B cell (primary cell): ENCODE measurements at regions not wholly inside any gene's neighbourhood (a gene's known extent, or its start where the extent isn't known, plus 50 kb on each side); places are given as distances from the start of the nearest gene placed in this dataset.
A peak's percentile ranks its signal among the peaks of the same experiment; 100 is the strongest.

Source experiments
- ATAC-seq: fragments of 200-7000 bp; cut with Tn5 transposase; one replicate; pipeline ENCODE4 v1.10.0; 2021; ENCODE audit warnings: low read depth, mild to moderate bottlenecking, moderate number of reproducible peaks, moderate library complexity
- CTCF ChIA-PET: fragments of 350-600 bp; sonication (Branson Sonifier 250); formaldehyde crosslinking; loops from one replicate; lab custom pipeline; 2021; ENCODE audit warnings: antibody characterized with exemption, inconsistent platforms; lab: Charles Lee
- POLR2A ChIA-PET: fragments of 350-600 bp; sonication (Branson Sonifier 250); formaldehyde crosslinking; loops from one replicate; lab custom pipeline; 2021; ENCODE audit warnings: antibody characterized with exemption; lab: Charles Lee
- DNase-seq: peaks from one replicate; pipeline ENCODE4 v3.0.0; 2013
- H2AFZ ChIP-seq: 2 replicates; pipeline ENCODE4 v1.6.1; 2012; ENCODE audit warnings: mild to moderate bottlenecking, low read depth, low read length; ENCODE audit not compliant: insufficient read depth, poor library complexity, severe bottlenecking
- H3K27ac ChIP-seq, 2 donors: 1 replicate in 1 of 2; 2 replicates in 1 of 2; pipeline ENCODE4 v1.5.1; 2012 to 2013; ENCODE audit warnings: low read length in 2 of 2, mild to moderate bottlenecking in 2 of 2, moderate library complexity in 1 of 2
- H3K27me3 ChIP-seq, 4 experiments: fragments of 200-600 bp in 1 of 4; sonication (generic) in 1 of 4; replicated peaks in 1 of 4; 1 replicate in 2 of 4; 2 replicates in 2 of 4; pipeline versions ENCODE4 v1.6.1 to v1.7.0; 2013 to 2016; ENCODE audit warnings: low read length in 3 of 4, mild to moderate bottlenecking in 2 of 4, mixed read lengths in 1 of 4, moderate library complexity in 1 of 4; ENCODE audit not compliant: insufficient read depth in 4 of 4, control insufficient read depth in 3 of 4; ENCODE audit errors: control extremely low read depth in 1 of 4
- H3K36me3 ChIP-seq, 2 experiments: replicated peaks in 1 of 2; 1 replicate in 1 of 2; 2 replicates in 1 of 2; pipeline versions ENCODE4 v1.6.1 to v1.7.1; 2013; ENCODE audit warnings: low read length in 1 of 2; ENCODE audit not compliant: insufficient read depth in 2 of 2, control insufficient read depth in 1 of 2; ENCODE audit errors: control extremely low read depth in 1 of 2, extremely low read depth in 1 of 2
- H3K4me1 ChIP-seq, 2 donors: fragments of 200-600 bp in 1 of 2; sonication (generic) in 1 of 2; 1 replicate in 1 of 2; 2 replicates in 1 of 2; pipeline versions ENCODE4 v1.5.1 to v1.6.1; 2013 to 2017; ENCODE audit warnings: low read length in 2 of 2; ENCODE audit not compliant: control insufficient read depth in 2 of 2, insufficient read depth in 2 of 2
- H3K4me2 ChIP-seq: replicated peaks from 2 replicates; pipeline ENCODE3; 2012; ENCODE audit warnings: mild to moderate bottlenecking, low read depth, low read length; ENCODE audit not compliant: poor library complexity, severe bottlenecking
- H3K4me3 ChIP-seq, 5 experiments: fragments of 200-600 bp in 1 of 5; sonication (generic) in 1 of 5; 1 replicate in 3 of 5; 2 replicates in 2 of 5; pipeline versions ENCODE4 v1.5.1 to v1.7.0; 2011 to 2016; ENCODE audit warnings: low read length in 4 of 5, mild to moderate bottlenecking in 4 of 5, low read depth in 2 of 5, control low read depth in 1 of 5, moderate library complexity in 1 of 5; ENCODE audit not compliant: insufficient read depth in 1 of 5; ENCODE audit errors: control extremely low read depth in 1 of 5, extremely low read depth in 1 of 5
- H3K79me2 ChIP-seq: fragments of 200-600 bp; sonication (generic); one replicate; pipeline ENCODE4 v1.6.0; 2016; ENCODE audit warnings: low read length; ENCODE audit not compliant: control insufficient read depth, insufficient read depth
- H3K9ac ChIP-seq: fragments of 200-600 bp; sonication (generic); 2 replicates; pipeline ENCODE4 v1.6.1; 2017; ENCODE audit warnings: mild to moderate bottlenecking, low read length, moderate library complexity
- H3K9me3 ChIP-seq, 3 donors: one replicate each; pipeline versions ENCODE4 v1.6.1 to v1.7.1; 2013; ENCODE audit warnings: low read length in 2 of 3; ENCODE audit not compliant: control insufficient read depth in 2 of 3, insufficient read depth in 1 of 3; ENCODE audit errors: control extremely low read depth in 1 of 3
- H4K20me1 ChIP-seq: 2 replicates; pipeline ENCODE4 v1.6.0; 2012; ENCODE audit warnings: mild to moderate bottlenecking, low read length; ENCODE audit not compliant: insufficient read depth, control insufficient read depth, poor library complexity, severe bottlenecking
- H3K27ac Mint-ChIP-seq: one replicate; pipeline ENCODE4 v1.8.0; 2021; ENCODE audit warnings: mixed read lengths
- H3K27me3 Mint-ChIP-seq: one replicate; pipeline ENCODE4 v1.8.0; 2021; ENCODE audit warnings: mixed read lengths
- H3K4me1 Mint-ChIP-seq: one replicate; pipeline ENCODE4 v1.8.0; 2021; ENCODE audit warnings: mixed read lengths
- H3K4me3 Mint-ChIP-seq: one replicate; pipeline ENCODE4 v1.8.0; 2021; ENCODE audit warnings: mixed read lengths
- H3K9me3 Mint-ChIP-seq: one replicate; pipeline ENCODE4 v1.8.0; 2022; ENCODE audit warnings: mixed read lengths; ENCODE audit not compliant: insufficient read depth
- CTCF ChIP-seq: fragments of 200-600 bp; IDR thresholded peaks from one replicate; pipeline ENCODE4 v1.8.0; 2022; ENCODE audit warnings: antibody characterized with exemption, mild to moderate bottlenecking
- EZH2 ChIP-seq: IDR thresholded peaks from 2 replicates; pipeline ENCODE4 v1.6.1; 2012; ENCODE audit warnings: borderline replicate concordance, low read depth, mild to moderate bottlenecking, moderate library complexity, low read length; ENCODE audit not compliant: insufficient read depth, poor library complexity, severe bottlenecking
- WGBS: methylation state at CpG from one replicate; pipeline ENCODE4 v1.1.5; 2013; ENCODE audit warnings: missing lambda C conversion rate; ENCODE audit not compliant: insufficient coverage; 5-methylcytosine and 5-hydroxymethylcytosine counted together
- intact Hi-C: fragments of 100-400 bp; cut with micrococcal nuclease; formaldehyde crosslinking; loops from one replicate; pipeline ENCODE4 v1.10.0; 2022

- Mint-ChIP-seq H3K27ac (no peak overlapping the region), H3K4me3 (no peak overlapping the region), H3K4me1 (no peaks in the 10 kb centered on the region), H3K27me3 (peaks cover 28% of the 10 kb centered on the region), H3K9me3 (no peaks in the 10 kb centered on the region)
- H3K9me3 ChIP-seq: peaks cover 0 to 3% (median 0%) of the 10 kb centered on the region in 3 donors
- H2AFZ ChIP-seq: no peak overlapping the region
- H3K36me3 ChIP-seq: no peaks in the 10 kb centered on the region
- H4K20me1 ChIP-seq: no peaks in the 10 kb centered on the region
- intact Hi-C loops: no loop called here
- H3K4me3 ChIP-seq: no peak overlapping the region
- no peaks in the 10 kb centered on the region for H3K79me2 ChIP-seq
- peaks cover 0 to 5% (median 1%) of the 10 kb centered on the region in 4 experiments for H3K27me3 ChIP-seq
- ATAC-seq (no peak), DNase-seq (no peak)
- TF ChIP-seq CTCF (peak; percentile 19), EZH2 (no peak)
- no peak overlapping the region for H3K4me2 ChIP-seq
- ChIA-PET CTCF (no interaction called here), POLR2A (no interaction called here)
- H3K27ac ChIP-seq: no peak overlapping the region
- 88% methylated on average over 1 of the region's 1 CpG for WGBS
- H3K4me1 ChIP-seq: no peaks in the 10 kb centered on the region
- no peak overlapping the region for H3K9ac ChIP-seq
Observed at GRCh38 chr6:44507014-44507413, 119.5 kb downstream of the CDC5L start.

- ATAC-seq: no peak
Observed at GRCh38 chr6:44508646-44509045, 121.1 kb downstream of the CDC5L start.

More at GRCh38 chr6:44508646-44509045, 121.1 kb downstream of the CDC5L start:
- peaks cover 0 to 3% (median 0%) of the 10 kb centered on the region in 3 donors for H3K9me3 ChIP-seq
- Mint-ChIP-seq H3K9me3 (no peaks in the 10 kb centered on the region), H3K4me3 (no peak overlapping the region), H3K27me3 (peaks cover 20% of the 10 kb centered on the region), H3K4me1 (no peaks in the 10 kb centered on the region), H3K27ac (no peak overlapping the region)
- peaks cover 0 to 5% (median under 1%) of the 10 kb centered on the region in 4 experiments for H3K27me3 ChIP-seq
- no peak for DNase-seq
- no peaks in the 10 kb centered on the region for H3K79me2 ChIP-seq
- POLR2A ChIA-PET: no interaction called here
- H4K20me1 ChIP-seq: no peaks in the 10 kb centered on the region
- CTCF ChIA-PET: no interaction called here
- no peak overlapping the region for H3K4me2 ChIP-seq
- TF ChIP-seq EZH2 (no peak), CTCF (no peak)
- no peak overlapping the region for H3K27ac ChIP-seq
- H3K9ac ChIP-seq: no peak overlapping the region
- intact Hi-C loops: no loop called here
- no peaks in the 10 kb centered on the region for H3K36me3 ChIP-seq
- no peaks in the 10 kb centered on the region for H3K4me1 ChIP-seq
- no CpG with 5 or more reads among the region's 1 CpG for WGBS
- H2AFZ ChIP-seq: no peak overlapping the region
- H3K4me3 ChIP-seq: no peak overlapping the region
